DMS53 (cell line): ENCODE measurements at regions not wholly inside any gene's neighbourhood (a gene's known extent, or its start where the extent isn't known, plus 50 kb on each side); places are given as distances from the start of the nearest gene placed in this dataset.

ENCODE experiments used
- DNase-seq: peaks from one replicate; lab custom pipeline; 2025; lab: John Stamatoyannopoulos, UW

GRCh38 chr15:35857567-35858226 is 311.7 kb upstream of the DPH6 start:
- no peak for DNase-seq

DNA sequence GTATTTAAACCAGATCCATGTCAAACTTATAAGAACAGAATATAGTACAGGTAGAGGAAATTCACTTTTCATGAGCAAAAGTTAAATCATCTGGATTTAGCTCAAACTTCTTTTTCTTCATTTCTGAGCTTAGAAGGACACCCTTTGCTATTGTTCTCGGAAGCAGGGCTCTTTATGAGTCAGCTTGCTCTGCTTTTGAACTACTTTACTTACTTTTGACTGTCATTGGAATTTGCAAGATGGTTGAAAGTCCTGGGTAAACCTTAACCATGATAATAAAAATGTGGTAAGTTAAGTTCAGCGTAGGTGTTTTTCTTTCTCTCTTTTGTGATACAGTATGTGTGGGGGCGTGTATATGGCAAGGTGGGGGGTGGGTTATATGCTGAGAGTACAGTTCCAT is 312.7 kb upstream of the DPH6 start:
- DNase-seq, result no peak

GRCh38 chr15:35863655-35864054 is 317.7 kb upstream of the DPH6 start:
- peak; percentile 3 for DNase-seq

DNA sequence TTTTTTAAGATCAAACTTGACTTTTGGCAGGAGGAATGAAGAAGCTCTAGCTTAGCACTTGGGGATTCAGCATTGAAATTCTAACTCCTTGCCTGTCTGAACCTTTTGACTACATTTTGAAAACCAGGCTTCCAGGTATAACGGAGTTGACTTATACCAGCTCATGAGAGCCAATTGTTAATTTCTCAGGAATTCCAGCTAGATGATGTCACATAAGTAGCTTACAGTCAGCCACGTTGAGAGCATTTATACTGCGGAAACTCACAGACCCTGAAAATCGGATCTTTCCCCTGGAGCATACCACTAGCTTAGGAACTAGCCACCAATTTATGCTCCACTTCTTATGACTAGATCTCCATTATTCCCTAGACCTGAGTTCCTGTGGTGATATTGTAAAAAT is 321.4 kb upstream of the DPH6 start:
- no peak for DNase-seq

- no peak for DNase-seq
Measured at GRCh38 chr15:35871282-35871681, 325.3 kb upstream of the DPH6 start.

DNA sequence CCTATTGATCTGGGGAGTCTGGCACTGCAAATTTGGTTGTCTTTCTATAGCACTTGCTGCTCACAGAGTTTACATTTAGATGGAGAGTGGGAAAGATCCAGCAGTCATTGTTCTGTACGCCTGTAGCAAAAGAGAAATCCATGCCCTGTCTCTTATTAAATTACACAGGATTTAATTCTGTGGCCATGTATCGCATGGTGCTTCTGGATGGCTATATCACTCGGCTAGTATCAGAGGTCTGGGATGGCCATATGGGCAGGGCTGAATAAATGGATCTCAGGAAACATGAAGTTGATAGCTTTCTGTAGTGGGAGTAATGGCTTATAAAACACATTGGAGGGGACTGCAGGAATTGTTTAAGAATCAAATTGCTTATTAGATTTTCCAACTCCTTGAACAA is 325.8 kb upstream of the DPH6 start:
- DNase-seq, result no peak

DNA sequence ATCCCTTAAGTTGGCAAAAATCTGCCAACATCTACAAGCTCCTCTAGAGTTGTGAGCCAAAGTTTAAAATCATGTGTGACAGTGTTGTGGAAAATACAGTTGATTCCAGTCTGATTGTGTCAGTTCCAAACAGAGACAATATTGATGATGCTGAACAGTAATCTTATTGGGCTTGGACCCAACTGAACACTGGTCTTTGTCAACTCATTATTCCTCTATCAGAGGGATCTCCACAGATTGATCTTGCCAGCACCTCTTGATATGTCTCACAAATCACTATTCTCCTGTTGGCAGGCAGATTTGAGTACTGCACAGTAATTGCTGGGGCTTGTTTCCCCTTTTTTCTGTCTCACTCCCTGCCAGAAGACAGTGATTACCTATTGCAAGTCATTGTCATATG is 326.6 kb upstream of the DPH6 start:
- DNase-seq, result no peak

- peak; percentile 66 for DNase-seq
Measured at GRCh38 chr15:35874260-35874905, 328.4 kb upstream of the DPH6 start.

DNA sequence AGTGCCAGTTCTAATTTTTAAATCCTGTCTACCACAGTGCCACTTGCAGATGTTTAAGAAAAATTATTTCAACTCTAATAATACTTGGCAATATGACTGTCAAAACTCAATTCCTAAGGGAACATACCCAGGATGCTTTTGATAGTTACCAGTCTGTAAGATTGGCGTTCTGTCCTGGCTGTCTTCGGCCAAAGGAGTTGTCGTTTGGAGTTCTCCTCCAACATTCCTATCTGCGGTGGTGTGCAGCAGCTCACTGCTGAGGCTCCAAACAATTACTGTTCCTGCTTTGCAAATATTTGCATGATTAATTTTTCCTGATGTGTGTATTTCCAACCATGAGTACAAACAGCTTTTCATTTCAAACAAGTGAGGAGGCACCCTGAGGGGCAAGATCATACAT is 330.8 kb upstream of the DPH6 start:
- no peak for DNase-seq

DNA sequence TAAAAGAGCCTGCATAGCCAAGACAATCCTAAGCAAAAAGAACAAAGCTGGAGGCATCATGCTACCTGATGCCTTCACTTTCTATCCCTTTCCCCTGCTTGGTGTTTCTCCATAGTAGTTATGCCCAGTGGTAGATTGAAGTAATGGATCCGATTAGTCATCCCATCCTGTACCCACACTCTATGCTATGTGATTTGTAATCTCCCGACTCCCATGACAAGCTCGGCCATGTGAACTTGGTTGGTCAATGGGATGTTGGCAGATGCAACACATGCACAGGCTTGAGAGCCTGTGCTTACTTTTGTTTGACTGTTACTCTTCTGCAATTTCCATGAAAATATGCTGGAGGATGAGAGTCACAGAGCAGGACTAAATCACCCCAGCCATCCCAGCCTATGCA is 334.9 kb upstream of the DPH6 start:
- DNase-seq, result no peak

DNA sequence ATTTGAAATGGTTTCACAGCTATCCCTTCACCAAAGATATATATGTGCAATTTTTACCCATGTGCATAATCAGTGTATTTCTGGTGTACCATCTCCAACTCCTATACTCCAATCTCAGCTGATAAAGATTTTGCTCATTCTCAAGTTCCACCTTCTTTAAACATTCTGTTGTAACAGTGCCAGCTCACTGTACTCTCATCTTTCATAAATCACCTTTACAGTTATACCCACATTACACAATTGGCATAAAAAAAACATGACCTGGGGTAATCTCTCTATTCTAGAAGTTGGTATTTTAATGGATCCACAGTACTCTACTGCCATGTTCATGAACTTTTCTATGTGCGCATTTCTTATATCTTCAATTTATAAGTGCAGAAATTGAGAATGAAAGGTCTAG is 339.9 kb upstream of the DPH6 start:
- DNase-seq, result no peak

DNA sequence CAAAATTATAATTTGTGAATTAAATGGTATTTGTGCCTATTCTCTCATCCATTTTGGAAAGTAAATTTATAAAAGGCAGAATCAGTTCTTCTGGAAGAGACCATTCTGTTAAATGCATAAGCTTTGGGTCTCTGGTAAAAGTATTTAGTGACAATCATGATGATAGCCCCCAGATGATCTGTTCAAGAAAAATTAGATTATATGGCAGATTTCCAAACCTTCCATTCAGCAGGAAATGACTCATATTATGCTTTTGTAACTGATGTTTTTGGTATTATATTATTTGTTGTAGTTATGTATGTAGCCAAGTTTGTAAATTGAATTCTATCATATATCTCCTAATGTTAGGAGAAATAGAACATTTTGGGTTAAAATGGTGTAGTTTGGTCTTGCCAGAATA is 340.8 kb upstream of the DPH6 start:
- DNase-seq, result no peak

- no peak for DNase-seq
Measured at GRCh38 chr15:35888815-35889214, 342.9 kb upstream of the DPH6 start.

DNA sequence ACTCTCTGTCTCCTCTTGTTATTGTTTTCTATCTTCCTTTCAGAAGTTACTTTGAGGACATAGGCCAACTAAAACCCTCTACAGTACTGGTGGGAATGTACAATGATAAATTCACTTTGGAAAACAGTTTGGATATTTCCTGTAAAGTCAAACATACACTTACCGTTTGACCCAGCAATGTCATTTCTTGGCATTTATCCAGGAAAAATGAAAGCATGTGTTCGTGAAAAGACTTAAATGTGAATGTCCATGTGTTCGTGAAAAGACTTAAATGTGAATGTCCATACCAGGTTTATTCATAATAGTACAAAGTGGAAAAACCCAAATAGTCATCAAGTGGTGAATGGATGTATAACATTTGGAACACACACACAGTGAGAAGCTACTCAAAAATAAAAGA is 361.5 kb upstream of the DPH6 start:
- no peak for DNase-seq

- DNase-seq, result no peak
Measured at GRCh38 chr15:35909414-35909813, 363.4 kb upstream of the DPH6 start.

- DNase-seq, result no peak
Measured at GRCh38 chr15:35910227-35910626, 364.3 kb upstream of the DPH6 start.

DNA sequence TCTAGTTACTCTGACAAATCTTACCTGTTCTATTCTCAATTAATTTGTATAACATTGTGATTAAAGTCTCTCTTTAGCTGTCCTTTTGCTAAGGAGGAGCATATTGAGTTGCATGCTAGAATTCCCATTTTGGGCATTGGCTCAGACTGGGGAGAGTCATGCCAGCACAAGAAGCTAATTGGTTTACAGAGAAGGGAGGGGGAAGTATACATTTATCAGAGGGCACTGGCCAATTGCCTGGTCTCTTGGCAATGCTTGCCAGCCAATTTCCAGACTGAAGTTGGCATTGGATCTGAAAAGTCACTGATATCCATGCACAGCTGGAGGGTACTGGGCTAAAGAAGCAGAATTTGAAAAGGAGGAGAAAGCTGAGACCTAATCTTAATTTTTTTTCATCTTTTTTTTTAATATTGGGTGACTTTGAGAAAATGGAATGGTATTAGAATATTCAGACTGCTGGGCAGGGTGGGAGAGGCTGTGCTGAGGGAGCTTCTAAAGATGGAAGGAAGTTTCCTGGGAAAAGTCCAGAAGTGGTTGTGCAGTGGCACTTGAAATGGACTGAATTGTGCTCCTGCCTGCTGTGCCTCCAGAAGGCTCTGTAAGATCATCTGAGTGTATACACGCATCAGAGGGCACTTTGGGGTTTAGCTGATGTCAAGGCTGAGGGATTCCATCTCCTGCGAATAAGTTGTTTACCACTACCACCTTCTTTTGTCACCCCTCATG is 365.2 kb upstream of the DPH6 start:
- DNase-seq, result no peak

DNA sequence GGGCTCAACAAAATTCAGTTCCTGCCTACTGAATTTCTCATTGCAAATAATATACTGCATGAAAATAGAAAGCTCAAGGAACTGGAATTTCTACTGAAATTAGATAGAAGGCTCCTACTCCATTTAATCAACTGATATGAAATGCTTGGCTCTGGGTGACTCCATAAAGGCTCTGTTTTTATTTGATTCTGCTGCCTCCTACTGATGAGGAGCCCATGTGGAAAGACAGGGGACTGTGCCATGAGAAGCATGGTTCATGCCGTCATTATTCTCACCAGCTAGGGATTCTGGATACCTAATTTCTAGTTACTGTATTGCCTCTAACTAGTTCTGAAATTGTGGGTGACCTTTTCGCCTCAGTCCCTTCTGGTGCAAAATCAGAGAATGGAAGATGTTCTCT is 366.2 kb upstream of the DPH6 start:
- DNase-seq, result peak; percentile 7

DNA sequence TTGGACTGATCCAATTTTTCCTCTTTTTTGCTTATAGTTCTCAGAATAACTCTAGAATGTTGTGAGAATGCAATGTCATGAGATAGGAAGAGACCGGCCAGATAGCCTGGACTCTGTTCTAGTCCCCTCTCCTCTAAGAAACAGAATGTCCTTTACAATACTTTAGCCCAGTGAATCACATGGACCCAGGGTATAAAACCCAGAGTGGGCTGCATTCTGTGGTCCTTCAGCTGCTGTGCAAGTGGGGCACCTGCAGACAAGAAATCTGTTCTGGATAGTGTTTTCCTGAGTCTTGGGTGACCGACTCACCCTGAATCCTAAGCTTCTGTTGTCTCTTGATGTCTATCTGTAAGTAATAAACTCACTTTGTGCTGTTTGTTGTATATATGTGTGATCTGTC is 368.6 kb upstream of the DPH6 start:
- no peak for DNase-seq

GRCh38 chr15:35921046-35921445 is 375.1 kb upstream of the DPH6 start:
- DNase-seq, result no peak

GRCh38 chr15:35925275-35926006 is 379.5 kb upstream of the DPH6 start:
- DNase-seq, result peak; percentile 75

- peak; percentile 55 for DNase-seq
Measured at GRCh38 chr15:35926007-35926380, 380.0 kb upstream of the DPH6 start.

DNA sequence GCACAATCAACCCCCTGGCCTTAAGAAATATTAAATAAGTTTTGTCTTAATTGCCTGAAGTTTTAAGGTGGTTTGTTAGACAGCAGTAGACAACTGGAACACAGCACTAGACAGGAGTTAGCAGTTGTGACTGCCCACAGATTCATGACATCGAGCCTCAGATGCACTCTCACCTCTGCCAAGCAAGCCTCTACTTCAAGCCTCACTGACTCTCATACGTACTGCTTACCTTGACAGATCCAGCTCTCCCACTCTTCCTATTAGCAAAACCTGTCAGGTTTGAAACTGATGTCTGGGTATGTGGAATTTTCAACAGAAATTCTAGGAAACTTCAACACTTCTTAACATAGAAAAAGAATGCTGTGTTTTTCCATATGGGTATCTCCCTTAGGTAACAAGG is 382.9 kb upstream of the DPH6 start:
- no peak for DNase-seq
